GM18498 (cell line): ENCODE measurements at regions not wholly inside any gene's neighbourhood (a gene's known extent, or its start where the extent isn't known, plus 50 kb on each side); places are given as distances from the start of the nearest gene placed in this dataset.

Experiments used
- ATAC-seq: cut with Tn5 transposase; IDR thresholded peaks from one replicate; pipeline ENCODE4 v1.9.1; 2021; ENCODE audit warnings: mild to moderate bottlenecking, moderate library complexity; ENCODE audit not compliant: unreplicated experiment

DNA sequence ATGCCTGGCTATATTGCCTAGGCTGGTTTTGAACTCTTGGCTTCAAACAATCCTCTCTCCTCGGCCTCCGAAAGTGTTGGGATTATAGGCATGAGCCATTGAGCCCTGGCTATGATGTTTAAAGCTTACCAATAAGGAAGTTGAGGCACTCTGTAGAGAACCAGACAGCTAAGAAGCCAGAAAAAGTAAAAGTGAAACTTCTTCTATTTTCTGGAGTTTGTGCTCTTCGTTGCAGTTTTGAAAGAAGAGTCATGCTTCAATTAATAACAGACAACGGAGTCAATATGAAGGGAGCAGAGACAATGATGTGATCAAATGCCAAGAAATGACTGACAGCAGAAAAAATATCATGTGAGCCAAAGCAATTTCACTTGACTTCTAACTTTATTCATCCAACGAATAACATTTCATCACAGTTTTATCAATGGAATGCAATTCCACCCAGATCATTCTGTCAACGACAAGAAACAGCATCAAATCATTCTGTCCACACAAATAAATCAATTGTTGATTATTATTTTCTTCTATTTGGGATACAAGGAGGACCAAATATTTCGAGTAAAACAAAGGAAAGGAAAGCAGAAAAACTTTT, 175.5 kb upstream of the CELF4 start:
- no peak for ATAC-seq

DNA sequence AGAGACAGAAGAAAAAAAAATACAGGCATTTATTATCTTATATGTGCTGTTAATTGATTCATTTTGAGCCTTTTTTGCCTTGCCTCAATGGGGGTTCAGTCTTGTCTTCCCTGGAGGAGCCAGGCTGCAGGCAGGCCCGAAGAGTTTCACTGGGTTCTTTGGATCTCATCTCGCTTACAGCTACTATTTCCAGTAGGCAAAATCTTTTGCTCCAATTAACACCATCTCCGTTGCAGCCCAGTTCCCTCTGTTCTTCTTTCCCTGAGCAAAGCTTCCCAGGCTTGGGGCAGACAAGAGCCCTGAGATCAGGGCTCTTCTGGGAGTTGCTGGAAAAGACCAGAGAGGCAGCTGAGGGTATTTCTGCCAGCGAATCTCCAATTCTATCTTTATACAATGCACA, 168.8 kb upstream of the CELF4 start:
- no peak for ATAC-seq

DNA sequence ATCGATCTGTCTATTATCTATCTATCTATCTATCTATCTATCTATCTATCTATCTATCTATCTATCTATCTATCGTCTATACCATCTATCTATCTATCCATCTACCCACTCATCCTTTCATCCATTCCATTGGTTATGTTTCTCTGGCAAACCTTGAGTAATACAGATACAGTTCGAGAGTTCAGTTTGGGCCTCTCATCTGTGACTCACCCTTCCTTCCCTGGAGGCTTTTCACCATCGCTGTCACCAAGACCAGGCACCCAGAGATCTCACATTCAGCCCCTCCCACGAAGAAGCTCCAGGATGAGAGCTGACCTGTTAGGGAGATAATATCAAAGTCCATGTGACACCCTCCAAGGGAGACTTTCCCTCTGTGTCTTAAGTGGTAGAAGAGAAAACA, 164.1 kb upstream of the CELF4 start:
- no peak for ATAC-seq

DNA sequence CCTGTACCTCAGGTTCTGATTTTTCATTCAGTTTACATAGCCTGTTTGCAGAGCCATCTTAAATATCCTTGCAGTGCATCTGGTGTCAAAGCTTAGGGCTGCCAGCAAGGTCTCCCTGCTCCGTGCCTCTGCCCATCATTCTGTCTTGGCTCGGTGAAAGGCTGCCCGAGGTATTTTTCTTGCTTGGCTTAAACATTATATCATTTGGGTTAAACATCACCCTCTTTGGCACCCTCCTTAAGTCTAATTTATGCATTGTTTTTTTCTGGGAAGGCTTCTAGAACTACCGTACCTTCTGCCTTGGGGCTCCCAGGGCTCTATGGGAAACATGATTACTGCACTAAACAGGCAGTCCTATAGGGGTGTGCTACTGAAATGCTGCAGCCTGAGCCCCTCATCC, 158.6 kb upstream of the CELF4 start:
- no peak for ATAC-seq

DNA sequence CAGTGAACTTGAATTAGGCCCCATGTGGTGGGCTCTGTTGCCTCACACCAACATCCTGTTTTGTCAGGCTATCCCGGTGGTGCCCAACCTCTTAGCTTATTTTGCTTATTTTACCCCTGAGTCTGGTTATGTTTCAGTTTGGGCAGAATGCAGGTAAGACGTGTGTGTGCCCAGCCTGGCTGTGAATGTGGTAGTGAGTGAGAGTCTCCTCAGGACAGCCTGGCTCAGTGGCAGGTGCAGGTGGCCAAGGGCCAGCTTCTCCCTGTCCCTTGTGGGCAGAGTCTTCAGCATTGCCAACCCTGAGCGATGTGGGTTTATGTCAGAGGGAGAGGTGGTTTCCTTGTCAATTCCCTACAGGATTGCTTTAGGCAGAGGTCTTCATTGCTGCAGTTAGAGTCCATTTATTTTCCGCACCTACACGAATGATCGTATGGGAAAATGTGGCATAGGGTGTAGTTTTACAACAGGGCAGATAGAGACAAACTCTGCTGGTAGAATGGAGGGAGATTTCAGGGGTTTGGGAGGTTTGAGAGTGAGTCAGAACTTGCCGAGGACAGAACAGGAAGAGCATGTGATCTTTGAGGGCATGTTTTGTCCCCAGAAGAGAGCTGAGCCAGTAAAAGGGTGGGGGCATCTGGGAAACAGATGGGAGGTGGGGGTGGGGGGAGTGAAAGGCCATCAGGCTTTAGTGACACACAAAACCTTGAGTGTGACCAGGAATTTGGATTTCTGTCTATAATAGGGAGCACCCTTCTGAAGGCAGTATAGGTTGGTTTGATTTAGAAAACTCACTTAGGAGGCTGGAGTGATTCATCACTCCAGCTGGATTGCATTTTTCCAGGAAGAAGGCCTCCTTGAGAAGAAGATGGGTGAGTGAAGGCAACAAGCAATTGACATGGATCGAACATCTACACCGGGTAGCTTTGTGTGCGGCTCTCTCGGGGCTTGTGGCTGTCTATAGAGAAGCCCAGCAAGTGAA, 156.2 kb upstream of the CELF4 start:
- ATAC-seq = no peak

DNA sequence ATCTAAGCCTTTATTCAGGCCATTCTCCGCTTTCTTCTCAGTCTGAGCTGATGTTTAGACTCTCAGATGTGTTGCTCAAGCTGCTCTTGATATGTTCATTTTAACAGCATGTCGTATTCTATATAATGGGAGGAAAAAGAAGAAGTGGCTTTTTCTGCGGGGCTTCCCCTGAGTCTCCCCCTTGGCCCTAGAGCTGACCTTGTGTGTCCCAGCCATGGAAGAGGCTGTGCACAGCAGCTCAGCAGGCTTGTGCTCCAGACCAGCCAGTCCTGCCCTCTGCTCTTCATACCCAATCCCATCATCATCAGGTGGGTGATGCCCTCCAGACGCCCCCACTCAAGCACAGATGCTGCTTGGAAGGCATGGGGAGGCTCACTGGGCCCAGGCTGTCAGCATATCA, 155.1 kb upstream of the CELF4 start:
- ATAC-seq = no peak

DNA sequence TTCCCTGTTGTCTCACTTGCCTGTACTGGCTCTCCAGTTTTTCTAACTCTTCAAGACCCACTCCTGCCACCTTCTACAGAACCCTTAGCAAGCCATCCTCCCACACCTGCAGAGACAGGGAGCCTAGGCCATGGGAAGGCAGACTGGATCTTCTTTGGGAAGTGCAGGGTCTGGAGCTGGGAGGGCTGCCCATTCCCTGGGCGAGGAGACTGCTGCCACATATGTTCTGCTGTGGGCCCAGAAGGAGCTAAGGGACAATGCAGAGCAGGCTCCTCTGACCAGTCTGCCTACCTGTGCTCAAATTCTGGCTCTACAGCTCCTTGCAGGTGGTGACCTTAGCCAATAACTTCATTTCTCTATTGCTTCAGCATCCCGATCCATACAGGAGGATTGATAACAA, 152.1 kb upstream of the CELF4 start:
- no peak for ATAC-seq

DNA sequence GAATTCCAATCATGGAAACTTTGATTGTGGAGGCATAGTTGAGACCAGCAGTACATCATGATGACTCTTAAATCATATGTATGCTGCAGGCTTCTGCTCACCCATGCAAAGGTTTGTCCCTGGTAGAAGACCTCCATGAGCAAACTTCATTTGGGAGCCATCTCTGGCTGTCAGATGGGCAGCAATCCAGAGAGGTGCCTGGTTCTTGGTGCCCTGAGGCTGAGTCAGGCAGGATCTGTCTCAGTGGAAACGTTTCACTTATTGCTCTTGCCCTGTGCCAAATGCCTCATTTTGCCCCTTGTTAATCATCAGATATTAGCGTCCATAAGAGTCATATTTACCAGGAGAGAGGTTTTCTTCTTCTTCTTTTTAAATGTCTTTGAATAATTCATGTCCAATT, 151.5 kb upstream of the CELF4 start:
- ATAC-seq = no peak

- no peak for ATAC-seq
Measured at GRCh38 chr18:37716106-37716735, 150.6 kb upstream of the CELF4 start.

DNA sequence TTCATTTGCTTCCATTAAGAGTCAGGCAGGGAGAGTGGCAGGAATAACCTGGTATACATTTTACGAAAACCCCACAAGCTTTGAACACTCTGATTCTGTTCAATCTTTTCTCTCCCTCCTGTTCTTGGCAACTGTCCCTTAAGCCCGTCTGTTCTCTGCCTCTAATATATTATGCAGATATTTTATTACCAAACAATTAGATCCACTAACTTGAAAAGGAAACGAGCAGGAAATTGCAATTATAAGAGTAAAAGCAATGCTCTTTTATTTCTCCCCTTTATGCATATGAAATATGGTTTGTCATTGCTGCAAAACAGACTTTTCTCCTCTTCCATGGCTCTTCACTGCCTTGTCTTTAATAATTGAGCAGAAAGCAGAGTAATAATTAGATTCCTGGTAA, 149.1 kb upstream of the CELF4 start:
- no peak for ATAC-seq

- no peak for ATAC-seq
Measured at GRCh38 chr18:37712776-37713175, 147.2 kb upstream of the CELF4 start.

GRCh38 chr18:37711766-37712505, 146.3 kb upstream of the CELF4 start:
- ATAC-seq = no peak

- no peak for ATAC-seq
Measured at GRCh38 chr18:37710726-37711125, 145.1 kb upstream of the CELF4 start.

- ATAC-seq = no peak
Measured at GRCh38 chr18:37709740-37710139, 144.1 kb upstream of the CELF4 start.

DNA sequence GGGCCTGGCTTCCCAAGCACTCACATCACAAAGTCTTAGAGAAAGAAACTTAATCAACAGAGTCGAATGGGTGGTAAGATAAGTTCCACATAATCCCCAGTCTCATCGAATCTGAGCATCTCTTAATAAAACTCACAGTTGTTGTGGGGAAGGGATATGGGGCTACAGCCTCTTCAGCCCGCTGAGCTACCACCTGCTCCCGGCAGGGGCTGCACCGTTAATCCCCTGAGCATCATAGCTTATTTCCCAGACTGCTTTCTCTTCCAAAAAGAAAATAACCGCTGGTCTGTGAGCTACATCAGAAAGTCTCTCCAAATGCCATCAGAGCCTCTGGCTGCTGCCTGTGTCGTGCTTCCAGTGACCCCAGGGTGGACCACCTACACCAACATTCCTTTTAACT, 139.4 kb upstream of the CELF4 start:
- no peak for ATAC-seq

DNA sequence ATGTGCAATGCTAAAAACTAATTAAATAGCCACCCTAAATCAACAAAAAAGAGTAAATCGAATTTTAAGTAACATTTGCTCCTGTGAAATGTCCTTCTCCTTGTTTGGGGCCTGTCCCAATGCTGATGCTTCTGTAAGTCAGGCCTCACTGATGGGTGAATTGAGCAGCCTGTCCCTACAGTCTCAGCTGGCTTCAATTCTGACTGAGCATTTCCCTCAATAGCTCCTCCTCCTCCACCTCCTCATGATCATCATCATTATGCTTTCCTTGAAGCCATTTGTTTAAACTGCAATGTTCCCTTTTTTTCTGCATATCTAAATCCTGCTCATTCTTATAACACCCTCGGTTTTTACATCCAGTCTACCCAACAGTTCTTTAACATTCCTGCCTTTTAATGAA, 137.2 kb upstream of the CELF4 start:
- no peak for ATAC-seq

DNA sequence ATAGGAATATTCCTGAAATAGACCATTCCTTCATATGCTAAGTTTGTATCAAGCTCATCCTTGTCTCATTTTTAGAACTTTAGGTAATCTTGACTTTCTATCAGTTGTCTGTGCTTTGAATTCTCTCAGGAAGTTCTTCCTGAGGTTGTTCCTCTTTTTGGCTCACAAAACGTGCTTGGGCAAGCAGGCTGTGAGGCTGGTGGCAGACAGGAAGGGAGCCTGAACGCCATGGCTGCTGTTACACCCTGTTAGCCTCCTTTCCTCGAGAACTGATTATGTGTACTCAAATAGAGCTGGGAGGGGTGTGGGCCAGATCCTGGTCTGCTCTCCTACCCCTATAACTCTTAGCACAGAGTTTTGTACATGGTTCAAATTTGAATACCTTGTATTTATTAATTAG, 136.4 kb upstream of the CELF4 start:
- no peak for ATAC-seq

DNA sequence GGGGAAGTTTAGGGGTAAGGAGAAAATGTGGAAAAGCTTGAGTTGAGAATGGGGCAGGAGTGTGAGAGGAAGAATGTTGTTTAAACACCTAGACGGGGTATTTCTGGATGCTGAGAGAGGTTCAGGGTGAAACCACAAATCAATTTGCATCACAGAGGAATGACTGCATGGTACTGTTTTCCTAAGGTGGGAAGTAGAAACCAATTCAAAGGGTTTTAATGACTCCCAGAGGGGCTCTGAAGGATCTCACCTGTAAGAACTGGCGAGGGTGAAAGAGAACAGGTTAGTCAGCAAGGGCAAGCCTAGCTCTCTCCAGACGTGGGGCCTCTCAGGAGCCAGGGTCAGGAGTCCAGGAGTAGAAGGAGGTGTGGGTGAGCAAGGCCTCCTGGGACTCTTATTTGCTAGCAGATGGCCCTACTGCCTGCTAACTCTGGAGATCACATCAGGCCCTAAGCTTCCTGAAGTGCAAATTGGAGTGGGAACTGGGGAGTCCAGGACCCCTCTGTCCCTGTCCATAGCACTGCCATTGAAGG, 133.0 kb upstream of the CELF4 start:
- no peak for ATAC-seq

GRCh38 chr18:37694516-37694915, 128.9 kb upstream of the CELF4 start:
- ATAC-seq = no peak

DNA sequence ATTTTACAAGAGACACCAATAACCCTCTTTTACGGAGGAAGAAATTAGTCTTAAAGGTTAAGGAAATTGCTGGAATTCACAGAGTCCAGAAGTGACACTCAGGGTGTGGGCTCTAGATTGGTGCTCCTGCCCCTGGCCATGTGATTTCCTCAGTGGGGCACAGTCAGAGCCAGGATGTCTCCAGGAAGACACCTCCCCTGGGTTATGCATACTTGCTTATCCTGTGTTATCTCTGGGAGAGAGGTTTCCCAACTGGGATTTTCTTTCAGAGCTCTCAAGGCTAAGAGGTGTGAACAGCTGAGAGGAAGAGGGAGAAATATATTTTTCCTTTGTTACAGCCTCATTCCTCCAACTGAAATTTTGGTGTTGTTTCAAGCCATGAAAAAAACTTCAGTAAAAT, 125.6 kb upstream of the CELF4 start:
- no peak for ATAC-seq

DNA sequence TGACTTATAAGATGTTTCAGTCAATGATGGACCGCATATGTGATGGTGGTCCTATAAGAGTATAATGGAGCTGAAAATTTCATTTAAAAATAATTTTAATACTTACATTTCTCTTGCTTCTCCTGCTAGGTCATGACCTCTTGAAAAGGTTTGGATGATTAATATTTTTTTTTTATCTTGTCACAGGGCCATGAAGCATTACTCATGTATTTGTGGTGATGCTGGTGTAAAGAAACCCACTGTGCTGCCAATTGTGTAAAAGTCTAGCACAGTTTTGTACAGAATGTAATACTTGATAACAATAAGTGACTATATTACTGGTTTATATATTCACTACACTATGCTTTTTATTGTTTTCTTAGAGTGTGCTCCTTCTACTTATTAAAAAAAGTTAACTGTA, 124.2 kb upstream of the CELF4 start:
- no peak for ATAC-seq
